SK-MEL-5 (cell line): ENCODE measurements at regions not wholly inside any gene's neighbourhood (a gene's known extent, or its start where the extent isn't known, plus 50 kb on each side); places are given as distances from the start of the nearest gene placed in this dataset.

Source experiments
- DNase-seq: peaks from one replicate; pipeline ENCODE4 v3.0.0-alpha.2; 2016; ENCODE audit warnings: low read depth, low spot score
- in situ Hi-C: cut with HindIII; loops from 2 replicates; pipeline ENCODE4 v1.10.0; 2016; ENCODE audit warnings: low sequenced_read_pairs, high pct_unique_total_duplicates, low pct_unique_long_range_greater_than_20kb

GRCh38 chr2:48912110-48912509 lies 156.6 kb upstream of the LHCGR start:
- in situ Hi-C loops, result no loop called here
- DNase-seq, result peak; percentile 43

GRCh38 chr2:48910961-48911360 lies 155.4 kb upstream of the LHCGR start:
- no peak for DNase-seq
- in situ Hi-C loops, result no loop called here

DNA sequence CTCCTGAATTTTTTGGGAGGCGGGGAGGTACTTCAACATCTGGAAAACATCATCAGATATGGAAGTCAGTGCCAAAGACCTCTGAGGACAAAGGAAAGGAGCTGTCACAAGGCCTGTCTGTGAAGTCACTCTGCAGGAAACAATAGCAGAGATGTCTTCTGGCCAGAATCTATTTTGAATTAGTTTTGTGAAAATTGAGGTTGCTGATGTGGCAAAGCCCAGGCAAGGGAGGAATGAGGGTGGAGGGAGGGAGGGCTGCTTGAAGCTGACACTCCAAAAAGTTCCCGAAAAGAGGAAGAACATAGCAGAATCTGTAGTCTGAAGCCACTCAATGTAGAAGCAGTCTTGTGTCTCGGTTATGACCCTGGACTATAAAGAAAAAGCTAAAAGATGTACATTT lies 151.1 kb upstream of the LHCGR start:
- DNase-seq, result no peak
- in situ Hi-C loops, result no loop called here

- in situ Hi-C loops, result no loop called here
- no peak for DNase-seq
Observed at GRCh38 chr2:48905696-48906095, 150.2 kb upstream of the LHCGR start.

- DNase-seq, result peak; percentile 60
- in situ Hi-C loops, result no loop called here
Observed at GRCh38 chr2:48902521-48902920, 147.0 kb upstream of the LHCGR start.

GRCh38 chr2:48901416-48901815 lies 145.9 kb upstream of the LHCGR start:
- DNase-seq, result no peak
- in situ Hi-C loops, result no loop called here

DNA sequence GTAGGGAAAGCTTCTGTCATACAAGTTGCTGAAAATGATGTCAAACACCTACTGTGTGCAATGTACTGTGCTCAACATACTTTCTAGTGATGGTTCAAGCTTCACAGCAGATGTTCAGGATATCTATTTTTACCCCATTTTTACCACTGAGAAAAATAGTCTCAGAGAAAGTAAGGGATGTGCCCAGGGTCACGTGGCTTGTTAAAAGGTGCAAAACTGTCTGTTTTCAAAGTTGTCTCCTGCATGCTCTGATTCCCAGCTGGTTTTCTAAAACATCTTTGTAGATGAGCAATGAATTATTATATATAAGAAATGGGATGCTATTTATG lies 145.5 kb upstream of the LHCGR start:
- in situ Hi-C loops, result no loop called here
- no peak for DNase-seq

GRCh38 chr2:48900321-48901014 lies 144.9 kb upstream of the LHCGR start:
- in situ Hi-C loops, result no loop called here
- DNase-seq, result no peak

- in situ Hi-C loops, result no loop called here
- DNase-seq, result no peak
Observed at GRCh38 chr2:48896870-48897269, 141.3 kb upstream of the LHCGR start.

DNA sequence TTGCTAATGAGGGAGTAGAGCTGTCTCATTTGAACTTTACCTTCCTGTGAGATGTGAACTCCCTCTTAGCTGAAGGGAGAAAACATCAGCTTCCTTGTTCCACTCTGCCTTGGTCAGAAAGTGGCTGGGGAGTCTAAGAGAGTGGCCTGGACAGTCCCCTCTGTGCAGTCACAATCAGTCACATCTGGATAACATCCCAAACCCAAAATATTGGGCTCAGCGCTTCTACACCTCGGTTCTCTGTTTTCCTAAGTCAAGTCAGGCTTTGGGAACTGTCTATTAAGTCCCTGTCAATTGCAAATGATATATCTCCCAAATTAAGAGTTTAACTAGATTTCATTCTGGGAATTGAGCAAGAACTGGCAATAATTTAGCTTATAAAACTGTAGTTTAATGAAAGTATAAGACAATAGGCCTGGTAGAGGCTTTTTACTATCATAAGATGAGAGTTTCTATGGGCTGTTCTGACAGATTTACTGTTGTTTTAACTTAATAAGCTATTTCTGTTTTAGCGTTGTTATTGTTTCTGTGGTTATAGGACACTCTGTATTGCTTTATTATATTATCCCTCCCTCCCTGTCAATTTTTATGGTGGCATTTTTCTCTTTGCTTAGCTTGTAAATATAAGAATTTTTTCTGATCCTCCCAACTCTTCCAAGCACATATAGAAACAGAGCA lies 135.1 kb upstream of the LHCGR start:
- DNase-seq, result no peak
- in situ Hi-C loops, result no loop called here

- DNase-seq, result no peak
- in situ Hi-C loops, result no loop called here
Observed at GRCh38 chr2:48888066-48888465, 132.5 kb upstream of the LHCGR start.

GRCh38 chr2:48886919-48887318 lies 131.4 kb upstream of the LHCGR start:
- DNase-seq, result no peak
- in situ Hi-C loops, result no loop called here

DNA sequence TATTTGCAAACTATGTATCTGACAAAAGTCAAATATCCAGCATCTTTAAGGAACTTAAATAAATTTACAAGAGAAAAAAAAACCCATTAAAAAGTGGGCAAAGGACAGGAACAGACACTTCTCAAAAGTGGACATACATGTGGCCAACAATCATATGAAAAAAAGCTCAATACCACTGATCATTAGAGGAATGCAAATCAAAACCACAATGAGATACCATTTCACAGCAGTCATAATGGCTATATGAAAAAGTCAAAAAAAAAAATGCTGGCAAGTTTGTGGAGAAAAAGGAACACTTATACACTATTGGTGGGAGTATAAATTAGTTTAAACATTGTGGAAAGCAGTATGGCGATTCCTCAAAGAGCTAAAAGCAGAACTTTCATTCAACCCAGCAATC lies 130.3 kb upstream of the LHCGR start:
- in situ Hi-C loops, result no loop called here
- no peak for DNase-seq

GRCh38 chr2:48883661-48884060 lies 128.1 kb upstream of the LHCGR start:
- no peak for DNase-seq
- in situ Hi-C loops, result no loop called here

DNA sequence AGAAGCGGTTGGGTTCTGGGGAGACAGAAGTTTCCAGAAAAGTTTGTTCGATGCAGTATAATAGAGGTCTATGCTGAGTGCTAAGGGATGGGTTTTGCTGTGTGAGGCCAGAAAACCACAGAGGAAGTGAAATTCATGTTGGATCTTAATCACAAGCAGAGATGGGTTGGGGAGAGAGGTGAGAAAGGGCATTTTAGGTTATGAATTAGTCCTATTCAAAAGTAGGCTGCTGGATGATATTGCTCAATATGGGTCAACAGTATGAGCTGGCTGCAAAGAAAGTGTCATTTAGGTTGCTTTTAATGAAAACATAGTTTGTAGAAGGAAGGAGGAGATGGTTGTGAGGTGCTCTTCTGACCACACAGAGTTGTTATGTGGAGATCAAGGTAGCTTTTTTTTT lies 118.8 kb upstream of the LHCGR start:
- no peak for DNase-seq
- in situ Hi-C loops, result no loop called here

GRCh38 chr2:48873666-48874065 lies 118.1 kb upstream of the LHCGR start:
- DNase-seq, result no peak
- in situ Hi-C loops, result no loop called here

DNA sequence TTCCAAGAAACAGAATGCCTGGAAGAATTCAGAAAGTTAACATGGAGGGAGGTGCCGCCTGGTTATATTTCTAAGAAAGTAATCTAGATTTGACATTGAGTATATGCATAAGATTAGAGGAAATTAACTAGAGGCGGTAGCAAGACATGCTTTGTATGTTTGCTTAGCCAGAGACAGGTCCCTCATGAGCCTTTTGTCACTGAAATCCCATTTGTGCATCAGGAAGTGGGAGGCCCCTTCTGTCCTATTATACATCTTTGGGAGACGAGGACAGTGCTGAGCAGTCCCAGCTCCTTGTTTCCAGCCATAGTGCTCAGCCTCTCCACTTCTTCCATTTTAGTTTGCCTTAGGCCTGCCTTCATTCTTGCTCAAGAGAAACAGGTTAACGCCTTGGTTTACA lies 115.4 kb upstream of the LHCGR start:
- no peak for DNase-seq
- in situ Hi-C loops, result no loop called here

- DNase-seq, result no peak
- in situ Hi-C loops, result no loop called here
Observed at GRCh38 chr2:48870503-48870902, 115.0 kb upstream of the LHCGR start.

DNA sequence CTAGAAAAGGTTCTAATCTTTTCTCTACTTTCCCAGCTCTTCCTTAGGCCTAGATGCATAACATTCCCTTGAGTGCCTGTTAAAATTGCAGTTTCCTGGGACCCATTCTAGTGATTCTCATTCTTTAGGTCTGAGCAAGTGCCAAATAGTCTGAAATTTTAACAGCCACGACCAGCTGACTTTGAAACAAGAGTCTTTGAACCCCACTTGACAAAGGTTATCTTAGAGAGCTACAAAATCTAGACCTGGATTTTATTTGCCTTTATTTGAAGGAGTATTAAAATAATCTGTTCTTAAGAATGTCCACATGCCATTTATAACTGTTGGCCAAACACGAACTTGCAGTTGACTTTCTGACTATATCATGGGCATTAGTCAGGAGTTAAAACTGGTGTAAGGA lies 110.2 kb upstream of the LHCGR start:
- in situ Hi-C loops, result no loop called here
- no peak for DNase-seq

- in situ Hi-C loops, result no loop called here
- DNase-seq, result peak; percentile 65
Observed at GRCh38 chr2:48860380-48860779, 104.9 kb upstream of the LHCGR start.
